Heart right ventricle (tissue), 16 donors: ENCODE measurements at regions not wholly inside any gene's neighbourhood (a gene's known extent, or its start where the extent isn't known, plus 50 kb on each side); places are given as distances from the start of the nearest gene placed in this dataset.

Experiments
- ATAC-seq, 8 donors: fragments of 200-7000 bp; cut with Tn5 transposase; one replicate each; pipeline ENCODE4 v1.9.1; 2020; ENCODE audit warnings: mild to moderate bottlenecking in 8 of 8, moderate library complexity in 8 of 8, moderate number of reproducible peaks in 1 of 8
- DNase-seq, 2 donors: peaks; one replicate each; pipeline ENCODE4 v3.0.0-alpha.2; 2020
- H3K27ac ChIP-seq, 10 donors: fragments of 200-600 bp; sonication (generic) in 2 of 10; one replicate each; pipeline versions ENCODE4 v1.5.0 to v1.8.0; 2020 to 2022; ENCODE audit warnings: mild to moderate bottlenecking in 3 of 10
- H3K27me3 ChIP-seq, 7 donors: fragments of 200-600 bp; one replicate each; pipeline ENCODE4 v1.8.0; 2021 to 2022; ENCODE audit warnings: mild to moderate bottlenecking in 2 of 7
- H3K36me3 ChIP-seq, 9 donors: fragments of 200-600 bp; sonication (generic) in 1 of 9; one replicate each; pipeline versions ENCODE4 v1.5.0 to v1.8.0; 2020 to 2022; ENCODE audit warnings: mild to moderate bottlenecking in 2 of 9
- H3K4me1 ChIP-seq, 9 donors: fragments of 200-600 bp; sonication (generic) in 1 of 9; one replicate each; pipeline versions ENCODE4 v1.5.0 to v1.8.0; 2020 to 2022; ENCODE audit warnings: mild to moderate bottlenecking in 4 of 9
- H3K4me3 ChIP-seq, 10 donors: fragments of 200-600 bp; sonication (generic) in 2 of 10; one replicate each; pipeline versions ENCODE4 v1.5.0 to v1.8.0; 2020 to 2022; ENCODE audit warnings: mild to moderate bottlenecking in 7 of 10, moderate library complexity in 2 of 10
- H3K9me3 ChIP-seq, 11 donors: fragments of 200-600 bp in 10 of 11; sonication (generic) in 2 of 11; one replicate each; pipeline versions ENCODE4 v1.5.0 to v1.8.0; 2013 to 2022; ENCODE audit warnings: mild to moderate bottlenecking in 2 of 11, control low read depth in 1 of 11, moderate library complexity in 1 of 11
- CTCF ChIP-seq, 9 donors: fragments of 200-600 bp; sonication (generic) in 2 of 9; IDR thresholded peaks; one replicate each; pipeline versions ENCODE4 v1.5.0 to v1.8.0; 2021 to 2022; ENCODE audit warnings: antibody characterized with exemption in 9 of 9, mild to moderate bottlenecking in 5 of 9, moderate library complexity in 1 of 9
- WGBS, 2 donors: extraction: QIAGEN DNeasy Blood & Tissue Kit; methylation state at CpG; one replicate each; pipeline ENCODE4 v1.1.7; 2013; ENCODE audit warnings: inconsistent platforms in 1 of 2; 5-methylcytosine and 5-hydroxymethylcytosine counted together
- intact Hi-C, 10 donors: fragments of 100-400 bp; cut with DNase I; formaldehyde crosslinking; loops; one replicate each; pipeline versions ENCODE4 v1.11.1 to v1.14.2; 2022
- donor health status: Arrhythmogenic right ventricular cardiomyopathy.
- donor health status: ischemic (EF 13 %, LVEDD 7.1; RV severe dilation, severe dysfunction).
- donor health status: healthy with polysubstance abuse.
- donor health status: DM: no; HTN: yes; CAD: no.
- donor health status: DM: no; HTN: no; CAD: no.
- donor health status: ischemic (EF 25% LVEDD 6.9; RV normal size, moderate dysfunction).
- donor health status: ischemic (EF 25% LVEDD 5.7; RV mildly dilated, moderate dysfunction).
- donor health status: healthy.
- donor health status: DM: yes; HTN: yes; CAD: no.
- donor health status: Ischemic cardiomyopathy.
- donor health status: ischemic (EF 35%, LVEDD 5.7; RV mildly dilated, moderate dysfunction).
- donor health status: nonischemic (EF 11% LVEDD 7.7; RV severe dilation, severe dysfunction).
- donor health status: DM: yes; HTN: yes; CAD: no.
- donor health status: PGD.
- donor health status: ischemic (EF 29% LVEDD 5.4; RV normal size, mild dysfunction).
- donor health status: nonischemic (EF 23%, LVEDD 6.1; RV moderate dilation, normal function).

DNA sequence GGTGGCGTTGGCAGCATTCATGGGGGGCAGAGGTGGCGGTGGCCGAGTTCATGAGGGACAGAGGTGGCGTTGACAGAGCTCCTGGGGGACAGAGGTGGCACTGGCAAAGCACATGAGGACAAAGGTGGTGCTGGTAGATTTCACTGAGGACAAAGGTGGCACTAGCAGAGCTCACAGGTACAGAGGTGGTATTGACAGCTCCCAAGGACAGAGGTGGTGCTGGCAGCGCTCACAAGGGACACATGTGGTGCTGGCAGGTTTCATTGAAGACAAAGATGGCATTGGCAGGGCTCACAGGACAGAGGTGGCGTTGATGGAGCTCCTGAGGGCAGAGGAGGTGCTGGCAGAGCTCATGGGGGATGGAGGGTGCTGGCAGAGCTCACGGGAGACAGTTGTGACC, 425.4 kb downstream of the CTTN start:
- DNase-seq (no peak), ATAC-seq (no peak)
- no peaks in the 10 kb centered on the region for H3K36me3 ChIP-seq
- peaks cover 0 to 68% (median 48%) of the 10 kb centered on the region in 7 donors for H3K27me3 ChIP-seq
- WGBS, 2 donors = 91 to 94% methylated on average over 7 of the region's 7 CpGs
- peaks cover 0 to 32% (median 6%) of the 10 kb centered on the region in 9 donors for H3K4me1 ChIP-seq
- no peak for TF ChIP-seq CTCF (IDR thresholded peaks at IDR 0.05)
- no peak overlapping the region for H3K4me3 ChIP-seq
- no peaks in the 10 kb centered on the region for H3K9me3 ChIP-seq
- H3K27ac ChIP-seq = no peak overlapping the region
- intact Hi-C loops = no loop called here

GRCh38 chr11:70824605-70825245, 426.4 kb downstream of the CTTN start:
- DNase-seq (no peak), ATAC-seq (no peak)
- Histone ChIP-seq H3K4me1 (peaks cover 0 to 29% (median 6%) of the 10 kb centered on the region in 9 donors), H3K27me3 (peaks cover 0 to 76% (median 48%) of the 10 kb centered on the region in 7 donors), H3K27ac (no peak overlapping the region), H3K36me3 (no peaks in the 10 kb centered on the region), H3K4me3 (no peak overlapping the region), H3K9me3 (no peaks in the 10 kb centered on the region)
- intact Hi-C loops = no loop called here
- 17 to 24% methylated on average over 17 of the region's 17 CpGs for WGBS, 2 donors
- no peak for TF ChIP-seq CTCF (IDR thresholded peaks at IDR 0.05)

DNA sequence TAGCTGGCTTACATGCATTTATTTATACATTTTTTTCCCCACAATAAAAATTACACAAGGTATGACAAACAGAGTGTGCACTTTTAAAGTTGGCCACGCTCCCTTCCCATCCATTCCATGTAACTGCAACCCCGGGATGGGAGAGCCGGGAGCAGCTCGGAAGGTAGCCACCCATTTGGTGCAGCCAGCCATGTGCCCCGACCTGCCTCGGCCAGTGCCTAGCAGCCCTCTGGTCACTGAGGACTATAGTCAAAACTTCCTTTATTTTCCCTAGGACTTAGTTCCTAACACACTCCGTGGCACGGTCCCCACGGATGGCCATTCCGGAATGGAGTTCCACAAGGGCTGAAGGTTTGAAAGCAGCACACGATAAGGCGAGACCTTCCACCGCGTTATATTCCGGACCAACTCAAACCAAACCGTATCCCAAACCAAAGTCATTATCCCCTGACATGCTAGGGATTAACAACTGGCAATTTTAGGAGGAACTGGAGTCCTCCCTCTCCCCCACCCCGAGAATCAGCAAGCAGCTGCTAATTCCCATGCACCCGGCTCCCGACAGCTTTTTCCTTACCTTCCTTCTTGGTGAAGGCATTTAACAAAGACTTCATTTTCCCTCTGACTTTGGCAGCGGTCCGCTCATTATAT, 426.4 kb downstream of the SHANK2 start:
- Histone ChIP-seq H3K36me3 (no peaks in the 10 kb centered on the region), H3K27me3 (peaks cover 0 to 72% (median 50%) of the 10 kb centered on the region in 7 donors), H3K9me3 (no peaks in the 10 kb centered on the region), H3K4me1 (peaks cover 0 to 29% (median 6%) of the 10 kb centered on the region in 9 donors), H3K27ac (no peak overlapping the region), H3K4me3 (peak overlapping the region in 7 of 10 donors; percentile 27 to 48 (median 31))
- DNase-seq = peak in 1 of 2 donors; percentile 20
- no peak for TF ChIP-seq CTCF (IDR thresholded peaks at IDR 0.05)
- 49 to 61% methylated on average over 21 of the region's 21 CpGs for WGBS, 2 donors
- intact Hi-C loops = no loop called here
- ATAC-seq = peak in 3 of 8 donors; percentile 3 to 18 (median 13)

DNA sequence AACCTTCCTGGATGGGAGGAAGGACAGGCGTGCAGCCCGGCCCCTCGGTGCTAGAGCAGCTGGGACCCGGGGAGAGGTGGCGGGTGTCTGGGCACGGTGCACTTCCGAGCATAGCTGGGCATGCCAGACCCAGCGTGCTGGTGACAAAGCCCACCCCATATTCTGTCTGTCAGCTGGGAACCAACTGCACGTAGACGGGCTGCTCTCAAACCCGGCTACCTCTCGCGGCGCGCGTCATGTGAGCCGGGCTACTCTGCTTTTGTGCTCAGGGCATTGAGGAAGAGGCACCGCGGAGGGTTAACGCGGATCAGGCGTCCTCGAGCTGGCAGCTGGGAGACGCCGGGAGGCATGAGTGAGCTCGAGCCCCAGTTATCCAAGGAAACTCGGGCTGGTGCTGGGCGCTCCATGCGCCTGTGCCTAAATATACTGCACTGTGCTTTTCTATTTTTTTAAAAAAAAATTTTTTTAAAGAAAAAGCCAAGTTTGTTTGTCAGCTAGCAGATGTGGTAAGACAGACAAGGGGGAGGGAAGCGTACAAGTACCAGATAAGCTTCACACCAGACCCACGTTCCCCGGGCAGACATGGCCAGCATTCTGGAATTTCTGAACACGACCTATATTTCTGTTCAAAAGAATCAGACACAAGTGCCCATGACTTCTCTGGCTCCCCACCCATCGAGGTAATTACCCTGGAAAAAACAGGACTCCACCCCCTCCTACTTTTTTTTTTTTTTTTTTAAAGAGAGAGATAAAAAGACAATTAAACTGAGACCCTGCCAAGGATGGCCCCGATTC, 425.6 kb downstream of the SHANK2 start:
- Histone ChIP-seq H3K27me3 (peaks cover 0 to 74% (median 50%) of the 10 kb centered on the region in 7 donors), H3K9me3 (no peaks in the 10 kb centered on the region), H3K4me1 (peaks cover 0 to 29% (median 6%) of the 10 kb centered on the region in 9 donors), H3K4me3 (peak overlapping the region in 8 of 10 donors; percentile 18 to 48 (median 31)), H3K27ac (no peak overlapping the region), H3K36me3 (no peaks in the 10 kb centered on the region)
- DNase-seq = no peak
- WGBS, 2 donors = 14 to 26% methylated on average over 35 of the region's 35 CpGs
- ATAC-seq = peak in 7 of 8 donors; percentile 33 to 62 (median 46)
- intact Hi-C loops = no loop called here
- no peak for TF ChIP-seq CTCF (IDR thresholded peaks at IDR 0.05)
